ENCODE measurements at regions not wholly inside any gene's neighbourhood (a gene's known extent, or its start where the extent isn't known, plus 50 kb on each side); places are given as distances from the start of the nearest gene placed in this dataset.

GRCh38 chr6:49328051-49328744 is 134.9 kb downstream of the MMUT start:
- no peak for TF ChIP-seq TCF12 (IDR thresholded peaks at IDR 0.05; ENCODE audit: low read depth)
- no peak for TF ChIP-seq EGR1 (IDR thresholded peaks at IDR 0.05)
- TF ChIP-seq REST (IDR thresholded peaks at IDR 0.05; ENCODE audit: low read depth), result no peak
- TF ChIP-seq MAX (IDR thresholded peaks at IDR 0.05), result no peak
- TF ChIP-seq USF1 (IDR thresholded peaks at IDR 0.05), result no peak
- TF ChIP-seq TEAD4 (IDR thresholded peaks at IDR 0.05), result no peak
- TF ChIP-seq EP300 (IDR thresholded peaks at IDR 0.05; ENCODE audit: borderline replicate concordance), result no peak
- TF ChIP-seq ZBTB7A (IDR thresholded peaks at IDR 0.05; ENCODE audit: low read depth), result no peak
- TF ChIP-seq NFIC (IDR thresholded peaks at IDR 0.05), result no peak
- no peak for TF ChIP-seq TAF1 (IDR thresholded peaks at IDR 0.05; ENCODE audit: low read depth)
- TF ChIP-seq CREB1 (IDR thresholded peaks at IDR 0.05; ENCODE audit: low read depth), result no peak
- no peak for TF ChIP-seq YY1 (IDR thresholded peaks at IDR 0.05; ENCODE audit: low read depth)
- TF ChIP-seq CEBPB (IDR thresholded peaks at IDR 0.05), result no peak
- no peak for TF ChIP-seq RAD21 (IDR thresholded peaks at IDR 0.05; ENCODE audit: low read depth)
- no peak for TF ChIP-seq FOXM1 (IDR thresholded peaks at IDR 0.05; ENCODE audit: borderline replicate concordance, low read depth)

GRCh38 chr6:49327571-49327970 is 135.5 kb downstream of the MMUT start:
- no peak for TF ChIP-seq CEBPB (IDR thresholded peaks at IDR 0.05)
- TF ChIP-seq YY1 (IDR thresholded peaks at IDR 0.05; ENCODE audit: low read depth), result no peak

GRCh38 chr6:49327005-49327404 is 136.0 kb downstream of the MMUT start:
- TF ChIP-seq USF1 (IDR thresholded peaks at IDR 0.05), result no peak

GRCh38 chr6:49326347-49326746 is 136.7 kb downstream of the MMUT start:
- TF ChIP-seq USF1 (IDR thresholded peaks at IDR 0.05), result no peak
- no peak for TF ChIP-seq EP300 (IDR thresholded peaks at IDR 0.05; ENCODE audit: borderline replicate concordance)
- TF ChIP-seq TEAD4 (IDR thresholded peaks at IDR 0.05), result no peak
- TF ChIP-seq REST (IDR thresholded peaks at IDR 0.05; ENCODE audit: low read depth), result no peak
- no peak for TF ChIP-seq NFIC (IDR thresholded peaks at IDR 0.05)
- no peak for TF ChIP-seq ZBTB7A (IDR thresholded peaks at IDR 0.05; ENCODE audit: low read depth)
- no peak for TF ChIP-seq CEBPB (IDR thresholded peaks at IDR 0.05)
- no peak for TF ChIP-seq FOXM1 (IDR thresholded peaks at IDR 0.05; ENCODE audit: borderline replicate concordance, low read depth)
- TF ChIP-seq RAD21 (IDR thresholded peaks at IDR 0.05; ENCODE audit: low read depth), result no peak
- no peak for TF ChIP-seq TAF1 (IDR thresholded peaks at IDR 0.05; ENCODE audit: low read depth)
- TF ChIP-seq CREB1 (IDR thresholded peaks at IDR 0.05; ENCODE audit: low read depth), result no peak
- TF ChIP-seq TCF12 (IDR thresholded peaks at IDR 0.05; ENCODE audit: low read depth), result no peak
- TF ChIP-seq YY1 (IDR thresholded peaks at IDR 0.05; ENCODE audit: low read depth), result no peak
- no peak for TF ChIP-seq MAX (IDR thresholded peaks at IDR 0.05)
- no peak for TF ChIP-seq EGR1 (IDR thresholded peaks at IDR 0.05)

GRCh38 chr6:49325891-49326290 is 137.2 kb downstream of the MMUT start:
- TF ChIP-seq CEBPB (IDR thresholded peaks at IDR 0.05) (no peak), TCF12 (IDR thresholded peaks at IDR 0.05; ENCODE audit: low read depth) (no peak), RAD21 (IDR thresholded peaks at IDR 0.05; ENCODE audit: low read depth) (no peak), EGR1 (IDR thresholded peaks at IDR 0.05) (no peak), ZBTB7A (IDR thresholded peaks at IDR 0.05; ENCODE audit: low read depth) (no peak), EP300 (IDR thresholded peaks at IDR 0.05; ENCODE audit: borderline replicate concordance) (no peak), NFIC (IDR thresholded peaks at IDR 0.05) (no peak), TEAD4 (IDR thresholded peaks at IDR 0.05) (no peak), CREB1 (IDR thresholded peaks at IDR 0.05; ENCODE audit: low read depth) (no peak), FOXM1 (IDR thresholded peaks at IDR 0.05; ENCODE audit: borderline replicate concordance, low read depth) (no peak), TAF1 (IDR thresholded peaks at IDR 0.05; ENCODE audit: low read depth) (no peak), REST (IDR thresholded peaks at IDR 0.05; ENCODE audit: low read depth) (no peak), YY1 (IDR thresholded peaks at IDR 0.05; ENCODE audit: low read depth) (no peak), MAX (IDR thresholded peaks at IDR 0.05) (no peak), USF1 (IDR thresholded peaks at IDR 0.05) (no peak)

All from Ishikawa (cell line).